ENCODE measurements at regions not wholly inside any gene's neighbourhood (a gene's known extent, or its start where the extent isn't known, plus 50 kb on each side); places are given as distances from the start of the nearest gene placed in this dataset.

- Histone ChIP-seq H2AK5ac (ENCODE audit: low read length) (no peak overlapping the region), H3K9ac (ENCODE audit: low read length) (no peak overlapping the region), H4K8ac (ENCODE audit: low read depth, low read length) (no peak overlapping the region), H2AFZ (ENCODE audit: insufficient read depth, low read length, poor library complexity) (no peak overlapping the region), H4K91ac (ENCODE audit: low read depth, low read length) (no peak overlapping the region), H3K4ac (ENCODE audit: low read depth, low read length) (peak overlapping the region; percentile 48), H2BK120ac (ENCODE audit: insufficient read depth, low read length, poor library complexity) (no peak overlapping the region), H4K12ac (ENCODE audit: low read depth, low read length) (no peak overlapping the region), H3K23ac (ENCODE audit: low read length) (no peak overlapping the region), H3K4me1 (ENCODE audit: control insufficient read depth in 1 of 2, insufficient read depth in 2 of 2, low read length in 2 of 2) (peaks cover 2% of the 10 kb centered on the region in 2 experiments), H3K27me3 (ENCODE audit: insufficient read depth, low read length) (no peaks in the 10 kb centered on the region), H3K9me3 (ENCODE audit: insufficient read depth, low read depth, low read length) (no peaks in the 10 kb centered on the region), H3K18ac (ENCODE audit: low read length) (no peak overlapping the region), H3K79me1 (ENCODE audit: low read length) (peaks cover 4% of the 10 kb centered on the region), H2BK5ac (ENCODE audit: low read depth, low read length, poor library complexity) (no peak overlapping the region), H3K4me2 (ENCODE audit: low read length) (no peak overlapping the region), H3K79me2 (ENCODE audit: control insufficient read depth, insufficient read depth, low read length, poor library complexity) (peaks cover 7% of the 10 kb centered on the region), H2BK12ac (ENCODE audit: low read length) (no peak overlapping the region), H3K4me3 (ENCODE audit: low read depth, low read length) (no peak overlapping the region), H3K36me3 (ENCODE audit: control insufficient read depth in 1 of 2, insufficient read depth in 2 of 2, low read length in 2 of 2) (peaks cover 5 to 11% of the 10 kb centered on the region in 2 experiments), H3K27ac (ENCODE audit: low read depth, low read length) (no peak overlapping the region), H3K14ac (ENCODE audit: low read length) (no peak overlapping the region)
- peak in 1 of 2 donors; percentile 2 for DNase-seq
- no CpG with 5 or more reads among the region's 9 CpGs for WGBS (ENCODE audit: extremely low coverage, insufficient coverage, insufficient read length)
Observed at GRCh38 chr22:25449781-25450317, 114.6 kb upstream of the GRK3 start.

- Histone ChIP-seq H4K12ac (ENCODE audit: low read depth, low read length) (no peak overlapping the region), H2AFZ (ENCODE audit: insufficient read depth, low read length, poor library complexity) (no peak overlapping the region), H2BK5ac (ENCODE audit: low read depth, low read length, poor library complexity) (no peak overlapping the region), H3K14ac (ENCODE audit: low read length) (no peak overlapping the region), H3K27me3 (ENCODE audit: insufficient read depth, low read length) (no peaks in the 10 kb centered on the region), H4K8ac (ENCODE audit: low read depth, low read length) (no peak overlapping the region), H3K4ac (ENCODE audit: low read depth, low read length) (peak overlapping the region; percentile 66), H2AK5ac (ENCODE audit: low read length) (no peak overlapping the region), H2BK120ac (ENCODE audit: insufficient read depth, low read length, poor library complexity) (no peak overlapping the region), H4K91ac (ENCODE audit: low read depth, low read length) (no peak overlapping the region), H3K79me1 (ENCODE audit: low read length) (peaks cover 4% of the 10 kb centered on the region), H3K27ac (ENCODE audit: low read depth, low read length) (no peak overlapping the region), H3K9me3 (ENCODE audit: insufficient read depth, low read depth, low read length) (peaks cover under 1% of the 10 kb centered on the region), H3K4me2 (ENCODE audit: low read length) (no peak overlapping the region), H3K23ac (ENCODE audit: low read length) (no peak overlapping the region), H2BK12ac (ENCODE audit: low read length) (no peak overlapping the region), H3K18ac (ENCODE audit: low read length) (no peak overlapping the region), H3K36me3 (ENCODE audit: control insufficient read depth in 1 of 2, insufficient read depth in 2 of 2, low read length in 2 of 2) (peaks cover 10 to 15% of the 10 kb centered on the region in 2 experiments), H3K9ac (ENCODE audit: low read length) (no peak overlapping the region), H3K4me1 (ENCODE audit: control insufficient read depth in 1 of 2, insufficient read depth in 2 of 2, low read length in 2 of 2) (peaks cover 2% of the 10 kb centered on the region in 2 experiments), H3K4me3 (ENCODE audit: low read depth, low read length) (no peak overlapping the region), H3K79me2 (ENCODE audit: control insufficient read depth, insufficient read depth, low read length, poor library complexity) (peaks cover 8% of the 10 kb centered on the region)
- DNase-seq: no peak
- WGBS (ENCODE audit: extremely low coverage, insufficient coverage, insufficient read length): no CpG with 5 or more reads among the region's 2 CpGs
Observed at GRCh38 chr22:25451480-25452114, 112.9 kb upstream of the GRK3 start.

- H4K8ac ChIP-seq (ENCODE audit: low read depth, low read length): no peak overlapping the region
- H4K91ac ChIP-seq (ENCODE audit: low read depth, low read length): no peak overlapping the region
- H3K79me1 ChIP-seq (ENCODE audit: low read length): peaks cover 4% of the 10 kb centered on the region
- H2AFZ ChIP-seq (ENCODE audit: insufficient read depth, low read length, poor library complexity): no peak overlapping the region
- no peak overlapping the region for H3K4me3 ChIP-seq (ENCODE audit: low read depth, low read length)
- no peak for DNase-seq
- H2BK120ac ChIP-seq (ENCODE audit: insufficient read depth, low read length, poor library complexity): no peak overlapping the region
- peaks cover 2% of the 10 kb centered on the region in 2 experiments for H3K4me1 ChIP-seq (ENCODE audit: control insufficient read depth in 1 of 2, insufficient read depth in 2 of 2, low read length in 2 of 2)
- H2AK5ac ChIP-seq (ENCODE audit: low read length): no peak overlapping the region
- H3K18ac ChIP-seq (ENCODE audit: low read length): no peak overlapping the region
- H3K79me2 ChIP-seq (ENCODE audit: control insufficient read depth, insufficient read depth, low read length, poor library complexity): peaks cover 8% of the 10 kb centered on the region
- H3K4me2 ChIP-seq (ENCODE audit: low read length): no peak overlapping the region
- H3K9me3 ChIP-seq (ENCODE audit: insufficient read depth, low read depth, low read length): peaks cover 2% of the 10 kb centered on the region
- H3K9ac ChIP-seq (ENCODE audit: low read length): no peak overlapping the region
- no peak overlapping the region for H3K14ac ChIP-seq (ENCODE audit: low read length)
- peak overlapping the region; percentile 73 for H3K4ac ChIP-seq (ENCODE audit: low read depth, low read length)
- H3K27me3 ChIP-seq (ENCODE audit: insufficient read depth, low read length): no peaks in the 10 kb centered on the region
- no peak overlapping the region for H3K27ac ChIP-seq (ENCODE audit: low read depth, low read length)
- H3K23ac ChIP-seq (ENCODE audit: low read length): no peak overlapping the region
- H2BK5ac ChIP-seq (ENCODE audit: low read depth, low read length, poor library complexity): no peak overlapping the region
- no peak overlapping the region for H2BK12ac ChIP-seq (ENCODE audit: low read length)
- no CpG with 5 or more reads among the region's 10 CpGs for WGBS (ENCODE audit: extremely low coverage, insufficient coverage, insufficient read length)
- H4K12ac ChIP-seq (ENCODE audit: low read depth, low read length): no peak overlapping the region
- peaks cover 12 to 17% of the 10 kb centered on the region in 2 experiments for H3K36me3 ChIP-seq (ENCODE audit: control insufficient read depth in 1 of 2, insufficient read depth in 2 of 2, low read length in 2 of 2)
Observed at GRCh38 chr22:25452116-25452700, 112.3 kb upstream of the GRK3 start.

- peaks cover 2% of the 10 kb centered on the region for H3K79me1 ChIP-seq (ENCODE audit: low read length)
- no peak overlapping the region for H3K27ac ChIP-seq (ENCODE audit: low read depth, low read length)
- H3K4ac ChIP-seq (ENCODE audit: low read depth, low read length): no peak overlapping the region
- H4K8ac ChIP-seq (ENCODE audit: low read depth, low read length): no peak overlapping the region
- H2BK12ac ChIP-seq (ENCODE audit: low read length): no peak overlapping the region
- H3K18ac ChIP-seq (ENCODE audit: low read length): no peak overlapping the region
- H3K9ac ChIP-seq (ENCODE audit: low read length): no peak overlapping the region
- H3K4me2 ChIP-seq (ENCODE audit: low read length): no peak overlapping the region
- no peak overlapping the region for H2BK120ac ChIP-seq (ENCODE audit: insufficient read depth, low read length, poor library complexity)
- H3K79me2 ChIP-seq (ENCODE audit: control insufficient read depth, insufficient read depth, low read length, poor library complexity): peaks cover 6% of the 10 kb centered on the region
- H3K9me3 ChIP-seq (ENCODE audit: insufficient read depth, low read depth, low read length): peaks cover 2% of the 10 kb centered on the region
- H2BK5ac ChIP-seq (ENCODE audit: low read depth, low read length, poor library complexity): no peak overlapping the region
- no peak overlapping the region for H3K4me3 ChIP-seq (ENCODE audit: low read depth, low read length)
- no peak overlapping the region for H2AK5ac ChIP-seq (ENCODE audit: low read length)
- H3K36me3 ChIP-seq (ENCODE audit: control insufficient read depth in 1 of 2, insufficient read depth in 2 of 2, low read length in 2 of 2): peaks cover 14 to 19% of the 10 kb centered on the region in 2 experiments
- no CpG with 5 or more reads among the region's 4 CpGs for WGBS (ENCODE audit: extremely low coverage, insufficient coverage, insufficient read length)
- H4K12ac ChIP-seq (ENCODE audit: low read depth, low read length): no peak overlapping the region
- no peak overlapping the region for H2AFZ ChIP-seq (ENCODE audit: insufficient read depth, low read length, poor library complexity)
- no peak for DNase-seq
- no peak overlapping the region for H3K14ac ChIP-seq (ENCODE audit: low read length)
- H3K27me3 ChIP-seq (ENCODE audit: insufficient read depth, low read length): no peaks in the 10 kb centered on the region
- H4K91ac ChIP-seq (ENCODE audit: low read depth, low read length): no peak overlapping the region
- H3K23ac ChIP-seq (ENCODE audit: low read length): no peak overlapping the region
- peaks cover 2% of the 10 kb centered on the region in 2 experiments for H3K4me1 ChIP-seq (ENCODE audit: control insufficient read depth in 1 of 2, insufficient read depth in 2 of 2, low read length in 2 of 2)
Observed at GRCh38 chr22:25453058-25453457, 111.4 kb upstream of the GRK3 start.

Measured in trophoblast cell (in vitro differentiated cells and primary cell).